HL-60 (cell line): ENCODE measurements at regions not wholly inside any gene's neighbourhood (a gene's known extent, or its start where the extent isn't known, plus 50 kb on each side); places are given as distances from the start of the nearest gene placed in this dataset.

ENCODE experiments used
- DNase-seq, 2 experiments: peaks; one replicate each; pipeline ENCODE4 v3.0.0-alpha.2; 2010 to 2020; ENCODE audit warnings: low read depth in 1 of 2, low spot score in 1 of 2
- H3K27ac ChIP-seq: fragments of 250-450 bp; sonication (Bioruptor Pico); replicated peaks from 2 replicates; pipeline ENCODE4 v1.5.1; 2020; ENCODE audit warnings: mild to moderate bottlenecking, moderate library complexity
- H3K27me3 ChIP-seq: fragments of 250-450 bp; sonication (Bioruptor Pico); 2 replicates; pipeline ENCODE4 v1.5.1; 2021; ENCODE audit warnings: mild to moderate bottlenecking, moderate library complexity; ENCODE audit not compliant: insufficient read depth, poor library complexity, severe bottlenecking
- H3K4me3 ChIP-seq: replicated peaks from 2 replicates; pipeline ENCODE4 v1.5.1; 2011; ENCODE audit warnings: mild to moderate bottlenecking, control low read depth, low read length; ENCODE audit not compliant: insufficient read depth
- CTCF ChIP-seq: IDR thresholded peaks from one replicate; pipeline ENCODE4 v1.5.1; 2011; ENCODE audit warnings: low read length, control low read depth, inconsistent platforms; ENCODE audit not compliant: insufficient read depth
- GABPA ChIP-seq: IDR thresholded peaks from 2 replicates; pipeline ENCODE4 v1.6.1; 2012; ENCODE audit warnings: low read depth
- POLR2AphosphoS5 ChIP-seq: IDR thresholded peaks from 2 replicates; pipeline ENCODE4 v1.6.1; 2012; ENCODE audit warnings: low read depth
- REST ChIP-seq: IDR thresholded peaks from 2 replicates; pipeline ENCODE4 v1.6.1; 2012; ENCODE audit warnings: low read depth; ENCODE audit not compliant: insufficient replicate concordance
- SPI1 ChIP-seq: IDR thresholded peaks from 2 replicates; pipeline ENCODE4 v1.6.1; 2012; ENCODE audit warnings: low read depth, mild to moderate bottlenecking, borderline replicate concordance

GRCh38 chrX:121854614-121854911 lies 807.2 kb downstream of the GLUD2 start:
- DNase-seq = no peak
- Histone ChIP-seq H3K27me3 (no peaks in the 10 kb centered on the region), H3K4me3 (no peak overlapping the region), H3K27ac (no peak overlapping the region)
- no peak for TF ChIP-seq POLR2AphosphoS5
- TF ChIP-seq GABPA = no peak
- TF ChIP-seq CTCF = no peak
- no peak for TF ChIP-seq REST
- TF ChIP-seq SPI1 = no peak

GRCh38 chrX:121858867-121859647 lies 811.6 kb downstream of the GLUD2 start:
- TF ChIP-seq SPI1 (no peak), POLR2AphosphoS5 (no peak), GABPA (no peak), REST (no peak), CTCF (no peak)
- DNase-seq = no peak
- no peak overlapping the region for H3K27ac ChIP-seq
- no peaks in the 10 kb centered on the region for H3K27me3 ChIP-seq
- H3K4me3 ChIP-seq = no peak overlapping the region

- Histone ChIP-seq H3K4me3 (no peak overlapping the region), H3K27me3 (no peaks in the 10 kb centered on the region), H3K27ac (no peak overlapping the region)
- no peak for TF ChIP-seq REST
- no peak for TF ChIP-seq POLR2AphosphoS5
- no peak for TF ChIP-seq GABPA
- no peak for TF ChIP-seq CTCF
- no peak for TF ChIP-seq SPI1
- DNase-seq = no peak
Measured at GRCh38 chrX:121863976-121864375, 816.6 kb downstream of the GLUD2 start.
